ENCODE measurements at regions not wholly inside any gene's neighbourhood (a gene's known extent, or its start where the extent isn't known, plus 50 kb on each side); places are given as distances from the start of the nearest gene placed in this dataset.

- TF ChIP-seq, protein P1, sequence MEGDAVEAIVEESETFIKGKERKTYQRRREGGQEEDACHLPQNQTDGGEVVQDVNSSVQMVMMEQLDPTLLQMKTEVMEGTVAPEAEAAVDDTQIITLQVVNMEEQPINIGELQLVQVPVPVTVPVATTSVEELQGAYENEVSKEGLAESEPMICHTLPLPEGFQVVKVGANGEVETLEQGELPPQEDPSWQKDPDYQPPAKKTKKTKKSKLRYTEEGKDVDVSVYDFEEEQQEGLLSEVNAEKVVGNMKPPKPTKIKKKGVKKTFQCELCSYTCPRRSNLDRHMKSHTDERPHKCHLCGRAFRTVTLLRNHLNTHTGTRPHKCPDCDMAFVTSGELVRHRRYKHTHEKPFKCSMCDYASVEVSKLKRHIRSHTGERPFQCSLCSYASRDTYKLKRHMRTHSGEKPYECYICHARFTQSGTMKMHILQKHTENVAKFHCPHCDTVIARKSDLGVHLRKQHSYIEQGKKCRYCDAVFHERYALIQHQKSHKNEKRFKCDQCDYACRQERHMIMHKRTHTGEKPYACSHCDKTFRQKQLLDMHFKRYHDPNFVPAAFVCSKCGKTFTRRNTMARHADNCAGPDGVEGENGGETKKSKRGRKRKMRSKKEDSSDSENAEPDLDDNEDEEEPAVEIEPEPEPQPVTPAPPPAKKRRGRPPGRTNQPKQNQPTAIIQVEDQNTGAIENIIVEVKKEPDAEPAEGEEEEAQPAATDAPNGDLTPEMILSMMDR (IDR thresholded peaks at IDR 0.05), result no peak
- no peak for TF ChIP-seq EZH2 (IDR thresholded peaks at IDR 0.05; ENCODE audit: borderline replicate concordance, insufficient read depth, low read depth, low read length, poor library complexity, severe bottlenecking)
These were observed 110.0 kb downstream of the GLUL start for GRCh38 chr1:182281541-182281940.

Data from B cell (primary cell).